A549 (cell line): ENCODE measurements at regions not wholly inside any gene's neighbourhood (a gene's known extent, or its start where the extent isn't known, plus 50 kb on each side); places are given as distances from the start of the nearest gene placed in this dataset.

Experiments used
- CBX8 ChIP-seq: fragments of 200-600 bp; sonication (generic); IDR thresholded peaks from 2 replicates; pipeline ENCODE4 v1.6.1; 2016
- CEBPB ChIP-seq, 2 experiments: fragments of >200 bp in 1 of 2; sonication (Bioruptor Twin) in 1 of 2; formaldehyde crosslinking in 1 of 2; IDR thresholded peaks; 2 replicates each; pipeline ENCODE4 v1.6.1; 2012 to 2016
- EP300 ChIP-seq, 2 experiments: fragments of >200 bp; sonication (Bioruptor Twin); formaldehyde crosslinking; IDR thresholded peaks; 2 replicates in 1 of 2; 3 replicates in 1 of 2; pipeline ENCODE4 v1.6.1; 2016 to 2017
- RAD21 ChIP-seq, 2 experiments: fragments of >200 bp in 1 of 2; sonication (Bioruptor Twin) in 1 of 2; formaldehyde crosslinking in 1 of 2; IDR thresholded peaks in 1 of 2; conservative IDR thresholded peaks in 1 of 2; 2 replicates in 1 of 2; 3 replicates in 1 of 2; pipeline ENCODE4 v1.6.1; 2012 to 2018; ENCODE audit warnings: inconsistent platforms in 1 of 2
- TF ChIP-seq, protein P1 (sequence below): fragments of >200 bp; sonication (Bioruptor Twin); formaldehyde crosslinking; IDR thresholded peaks from 3 replicates; pipeline ENCODE4 v1.5.1; 2016
- TF ChIP-seq, protein P2 (sequence below): fragments of 150-350 bp; IDR thresholded peaks from 2 replicates; pipeline ENCODE4 v1.6.1; 2014; ENCODE audit warnings: low read depth, mild to moderate bottlenecking, low read length

DNA sequence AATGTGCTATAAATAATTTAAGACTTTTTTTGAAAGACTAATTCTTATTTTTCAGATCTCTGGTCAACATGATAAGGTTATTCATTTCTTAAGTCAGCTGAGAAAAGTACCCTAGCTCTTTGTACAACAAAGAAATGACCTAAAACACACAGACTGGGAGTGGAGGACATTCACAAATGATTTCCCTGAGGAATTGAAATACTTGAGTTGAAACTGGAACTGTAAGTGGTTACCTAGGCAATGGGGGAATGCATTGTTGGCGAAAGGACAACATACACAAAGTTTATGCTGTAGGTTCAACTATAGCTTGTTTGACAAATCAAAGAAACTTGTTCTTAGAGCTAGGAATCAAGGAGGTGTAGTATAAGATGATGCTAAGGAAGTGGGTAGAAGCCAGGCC lies 915.5 kb downstream of the FAT4 start:
- TF ChIP-seq, protein P1, sequence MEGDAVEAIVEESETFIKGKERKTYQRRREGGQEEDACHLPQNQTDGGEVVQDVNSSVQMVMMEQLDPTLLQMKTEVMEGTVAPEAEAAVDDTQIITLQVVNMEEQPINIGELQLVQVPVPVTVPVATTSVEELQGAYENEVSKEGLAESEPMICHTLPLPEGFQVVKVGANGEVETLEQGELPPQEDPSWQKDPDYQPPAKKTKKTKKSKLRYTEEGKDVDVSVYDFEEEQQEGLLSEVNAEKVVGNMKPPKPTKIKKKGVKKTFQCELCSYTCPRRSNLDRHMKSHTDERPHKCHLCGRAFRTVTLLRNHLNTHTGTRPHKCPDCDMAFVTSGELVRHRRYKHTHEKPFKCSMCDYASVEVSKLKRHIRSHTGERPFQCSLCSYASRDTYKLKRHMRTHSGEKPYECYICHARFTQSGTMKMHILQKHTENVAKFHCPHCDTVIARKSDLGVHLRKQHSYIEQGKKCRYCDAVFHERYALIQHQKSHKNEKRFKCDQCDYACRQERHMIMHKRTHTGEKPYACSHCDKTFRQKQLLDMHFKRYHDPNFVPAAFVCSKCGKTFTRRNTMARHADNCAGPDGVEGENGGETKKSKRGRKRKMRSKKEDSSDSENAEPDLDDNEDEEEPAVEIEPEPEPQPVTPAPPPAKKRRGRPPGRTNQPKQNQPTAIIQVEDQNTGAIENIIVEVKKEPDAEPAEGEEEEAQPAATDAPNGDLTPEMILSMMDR = no peak
- TF ChIP-seq, protein P2, sequence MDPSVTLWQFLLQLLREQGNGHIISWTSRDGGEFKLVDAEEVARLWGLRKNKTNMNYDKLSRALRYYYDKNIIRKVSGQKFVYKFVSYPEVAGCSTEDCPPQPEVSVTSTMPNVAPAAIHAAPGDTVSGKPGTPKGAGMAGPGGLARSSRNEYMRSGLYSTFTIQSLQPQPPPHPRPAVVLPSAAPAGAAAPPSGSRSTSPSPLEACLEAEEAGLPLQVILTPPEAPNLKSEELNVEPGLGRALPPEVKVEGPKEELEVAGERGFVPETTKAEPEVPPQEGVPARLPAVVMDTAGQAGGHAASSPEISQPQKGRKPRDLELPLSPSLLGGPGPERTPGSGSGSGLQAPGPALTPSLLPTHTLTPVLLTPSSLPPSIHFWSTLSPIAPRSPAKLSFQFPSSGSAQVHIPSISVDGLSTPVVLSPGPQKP = no peak
- TF ChIP-seq CEBPB (IDR thresholded peaks at IDR 0.05) (no peak), RAD21 (conservative IDR thresholded peaks at IDR 0.05 in 1 of 2, IDR thresholded peaks at IDR 0.05 in 1 of 2) (no peak), EP300 (IDR thresholded peaks at IDR 0.05) (no peak), CBX8 (no peak)
